HG03095 (cell line): ENCODE measurements at regions not wholly inside any gene's neighbourhood (a gene's known extent, or its start where the extent isn't known, plus 50 kb on each side); places are given as distances from the start of the nearest gene placed in this dataset.

Experiments
- ATAC-seq: cut with Tn5 transposase; IDR thresholded peaks from one replicate; pipeline ENCODE4 v1.9.1; 2021; ENCODE audit warnings: moderate library complexity; ENCODE audit not compliant: unreplicated experiment

GRCh38 chr11:116200564-116200963, 572.2 kb downstream of the BUD13 start:
- ATAC-seq, result no peak

- ATAC-seq, result no peak
Observed at GRCh38 chr11:116199182-116199581, 573.6 kb downstream of the BUD13 start.

- no peak for ATAC-seq
Observed at GRCh38 chr11:116194156-116194904, 578.5 kb downstream of the BUD13 start.

- no peak for ATAC-seq
Observed at GRCh38 chr11:116193321-116194131, 579.3 kb downstream of the BUD13 start.

GRCh38 chr11:116192509-116193210, 580.1 kb downstream of the BUD13 start:
- no peak for ATAC-seq

- no peak for ATAC-seq
Observed at GRCh38 chr11:116190861-116191260, 581.9 kb downstream of the BUD13 start.

- no peak for ATAC-seq
Observed at GRCh38 chr11:116189408-116190170, 583.2 kb downstream of the BUD13 start.

GRCh38 chr11:116188350-116188749, 584.4 kb downstream of the BUD13 start:
- no peak for ATAC-seq

- no peak for ATAC-seq
Observed at GRCh38 chr11:116187026-116187425, 585.8 kb downstream of the BUD13 start.

- ATAC-seq, result no peak
Observed at GRCh38 chr11:116185551-116185950, 587.2 kb downstream of the BUD13 start.

GRCh38 chr11:116184763-116185162, 588.0 kb downstream of the BUD13 start:
- ATAC-seq, result no peak

GRCh38 chr11:116182356-116182966, 590.3 kb downstream of the BUD13 start:
- ATAC-seq, result no peak

- ATAC-seq, result no peak
Observed at GRCh38 chr11:116180806-116181600, 591.8 kb downstream of the BUD13 start.

GRCh38 chr11:116179401-116179800, 593.4 kb downstream of the BUD13 start:
- no peak for ATAC-seq

- ATAC-seq, result no peak
Observed at GRCh38 chr11:116177521-116178210, 595.1 kb downstream of the BUD13 start.

- ATAC-seq, result no peak
Observed at GRCh38 chr11:116176484-116177005, 596.2 kb downstream of the BUD13 start.

- no peak for ATAC-seq
Observed at GRCh38 chr11:116175707-116176106, 597.1 kb downstream of the BUD13 start.

- no peak for ATAC-seq
Observed at GRCh38 chr11:116173941-116174911, 598.6 kb downstream of the BUD13 start.
